Stimulated activated naive CD8-positive, alpha-beta T cell treated with anti-CD3 and anti-CD28 coated beads, Interleukin-15, Interleukin-2, amounts not matched to agents 100 U/mL and 50 U/mL, for 24 hours (primary cell): ENCODE measurements at regions not wholly inside any gene's neighbourhood (a gene's known extent, or its start where the extent isn't known, plus 50 kb on each side); places are given as distances from the start of the nearest gene placed in this dataset.
"Not testable (repeated sequence)": the region's sequence is repeated elsewhere in the genome, so short reads cannot be mapped to it uniquely, and the experiment has no call there.

Source experiments
- ATAC-seq: fragments of 150-1000 bp; cut with Tn5 transposase; one replicate; pipeline ENCODE4 v1.10.0; 2021
- DNase-seq: peaks from one replicate; pipeline ENCODE4 v3.0.0; 2021

- ATAC-seq (no peak), DNase-seq (no peak)
Observed at GRCh38 chr10:36555036-36555435, 570.4 kb upstream of the ANKRD30A start.

- ATAC-seq (no peak), DNase-seq (no peak)
Observed at GRCh38 chr10:36547965-36548364, 577.4 kb upstream of the ANKRD30A start.

GRCh38 chr10:36542493-36542892 lies 582.9 kb upstream of the ANKRD30A start:
- no peak for DNase-seq
- no peak for ATAC-seq

- DNase-seq (no peak), ATAC-seq (no peak)
Observed at GRCh38 chr10:36540611-36541010, 584.8 kb upstream of the ANKRD30A start.

- ATAC-seq (no peak), DNase-seq (no peak)
Observed at GRCh38 chr10:36538953-36539586, 586.3 kb upstream of the ANKRD30A start.

- ATAC-seq (peak; percentile 43), DNase-seq (peak; percentile 18)
Observed at GRCh38 chr10:36534471-36535002, 590.9 kb upstream of the ANKRD30A start.

GRCh38 chr10:36533861-36534260 lies 591.5 kb upstream of the ANKRD30A start:
- DNase-seq (no peak), ATAC-seq (no peak)

- ATAC-seq (no peak), DNase-seq (no peak)
Observed at GRCh38 chr10:36533316-36533715, 592.1 kb upstream of the ANKRD30A start.

- ATAC-seq (no peak), DNase-seq (no peak)
Observed at GRCh38 chr10:36531621-36532020, 593.8 kb upstream of the ANKRD30A start.

GRCh38 chr10:36526033-36526432 lies 599.4 kb upstream of the ANKRD30A start:
- ATAC-seq (no peak), DNase-seq (no peak)

GRCh38 chr10:36524126-36524525 lies 601.3 kb upstream of the ANKRD30A start:
- ATAC-seq, DNase-seq: not testable (repeated sequence)

GRCh38 chr10:36519909-36520308 lies 605.5 kb upstream of the ANKRD30A start:
- ATAC-seq (no peak), DNase-seq (no peak)

- ATAC-seq (no peak), DNase-seq (no peak)
Observed at GRCh38 chr10:36516281-36516680, 609.1 kb upstream of the ANKRD30A start.

GRCh38 chr10:36515319-36515718 lies 610.1 kb upstream of the ANKRD30A start:
- no peak for ATAC-seq
- DNase-seq = no peak

- ATAC-seq (no peak), DNase-seq (no peak)
Observed at GRCh38 chr10:36507715-36508114, 617.7 kb upstream of the ANKRD30A start.

GRCh38 chr10:36506697-36507496 lies 618.5 kb upstream of the ANKRD30A start:
- no peak for DNase-seq
- ATAC-seq = no peak

GRCh38 chr10:36506261-36506660 lies 619.1 kb upstream of the ANKRD30A start:
- no peak for DNase-seq
- no peak for ATAC-seq

- ATAC-seq (no peak), DNase-seq (no peak)
Observed at GRCh38 chr10:36504758-36505157, 620.6 kb upstream of the ANKRD30A start.

GRCh38 chr10:36500266-36500665 lies 625.1 kb upstream of the ANKRD30A start:
- ATAC-seq = no peak
- no peak for DNase-seq

GRCh38 chr10:36499693-36500092 lies 625.7 kb upstream of the ANKRD30A start:
- ATAC-seq = no peak
- no peak for DNase-seq

- no peak for DNase-seq
Observed at GRCh38 chr10:36496758-36497157, 628.6 kb upstream of the ANKRD30A start.

GRCh38 chr10:36494371-36494770 lies 631.0 kb upstream of the ANKRD30A start:
- ATAC-seq (no peak), DNase-seq (no peak)

More at GRCh38 chr10:36496758-36497157, 628.6 kb upstream of the ANKRD30A start:
- no peak for ATAC-seq

- ATAC-seq = no peak
- no peak for DNase-seq
Observed at GRCh38 chr10:36493516-36493880, 631.9 kb upstream of the ANKRD30A start.
